ENCODE measurements at regions not wholly inside any gene's neighbourhood (a gene's known extent, or its start where the extent isn't known, plus 50 kb on each side); places are given as distances from the start of the nearest gene placed in this dataset.

DNA sequence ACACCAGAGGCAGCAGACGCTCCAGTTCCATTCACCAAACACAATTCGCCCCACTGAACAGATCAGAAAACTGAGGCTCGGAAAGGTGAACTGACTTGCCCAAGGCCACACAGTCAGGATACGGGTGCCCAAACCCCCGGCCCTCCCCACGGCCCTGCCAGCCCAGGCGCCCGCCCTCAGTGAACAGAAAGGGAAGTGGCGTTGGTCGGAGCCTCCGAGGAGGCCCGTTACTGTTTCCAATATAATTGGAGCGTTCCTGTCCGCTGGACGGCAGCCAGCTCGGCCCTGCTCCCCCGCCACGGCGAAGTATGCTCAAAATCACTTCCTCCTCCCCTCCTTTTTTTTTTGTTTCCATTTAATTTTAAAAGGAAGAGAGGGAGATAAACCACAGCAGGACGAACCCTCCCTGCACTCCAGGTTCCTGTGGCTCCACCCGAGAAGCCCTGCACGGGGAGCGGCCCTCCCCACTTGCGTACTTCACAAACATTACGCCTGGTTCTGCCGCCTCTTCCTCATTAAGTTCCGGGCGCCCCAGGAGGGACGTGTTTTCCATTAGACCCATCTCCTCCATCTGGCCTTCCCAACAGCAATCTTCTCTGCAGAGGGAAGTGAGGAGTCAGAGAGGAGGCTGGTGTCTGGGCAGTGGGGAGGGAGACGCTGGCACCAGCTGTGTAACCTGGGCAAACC, 61.1 kb downstream of the NCOR2 start (continued):
- TF ChIP-seq, protein P1, sequence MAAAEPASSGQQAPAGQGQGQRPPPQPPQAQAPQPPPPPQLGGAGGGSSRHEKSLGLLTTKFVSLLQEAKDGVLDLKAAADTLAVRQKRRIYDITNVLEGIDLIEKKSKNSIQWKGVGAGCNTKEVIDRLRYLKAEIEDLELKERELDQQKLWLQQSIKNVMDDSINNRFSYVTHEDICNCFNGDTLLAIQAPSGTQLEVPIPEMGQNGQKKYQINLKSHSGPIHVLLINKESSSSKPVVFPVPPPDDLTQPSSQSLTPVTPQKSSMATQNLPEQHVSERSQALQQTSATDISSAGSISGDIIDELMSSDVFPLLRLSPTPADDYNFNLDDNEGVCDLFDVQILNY (CRISPR knock-in tag; IDR thresholded peaks at IDR 0.05): no peak
- TF ChIP-seq NFYB (CRISPR knock-in tag; conservative IDR thresholded peaks at IDR 0.05; ENCODE audit: low read depth) (no peak), ZNF423 (CRISPR knock-in tag; IDR thresholded peaks at IDR 0.05) (no peak), ZBTB21 (CRISPR knock-in tag; IDR thresholded peaks at IDR 0.05; ENCODE audit: borderline replicate concordance) (no peak), ZNF232 (CRISPR knock-in tag; IDR thresholded peaks at IDR 0.05) (no peak), GABPB1 (CRISPR knock-in tag; IDR thresholded peaks at IDR 0.05) (no peak)
- TF ChIP-seq, protein P2, sequence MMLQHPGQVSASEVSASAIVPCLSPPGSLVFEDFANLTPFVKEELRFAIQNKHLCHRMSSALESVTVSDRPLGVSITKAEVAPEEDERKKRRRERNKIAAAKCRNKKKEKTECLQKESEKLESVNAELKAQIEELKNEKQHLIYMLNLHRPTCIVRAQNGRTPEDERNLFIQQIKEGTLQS (CRISPR knock-in tag; conservative IDR thresholded peaks at IDR 0.05): no peak

DNA sequence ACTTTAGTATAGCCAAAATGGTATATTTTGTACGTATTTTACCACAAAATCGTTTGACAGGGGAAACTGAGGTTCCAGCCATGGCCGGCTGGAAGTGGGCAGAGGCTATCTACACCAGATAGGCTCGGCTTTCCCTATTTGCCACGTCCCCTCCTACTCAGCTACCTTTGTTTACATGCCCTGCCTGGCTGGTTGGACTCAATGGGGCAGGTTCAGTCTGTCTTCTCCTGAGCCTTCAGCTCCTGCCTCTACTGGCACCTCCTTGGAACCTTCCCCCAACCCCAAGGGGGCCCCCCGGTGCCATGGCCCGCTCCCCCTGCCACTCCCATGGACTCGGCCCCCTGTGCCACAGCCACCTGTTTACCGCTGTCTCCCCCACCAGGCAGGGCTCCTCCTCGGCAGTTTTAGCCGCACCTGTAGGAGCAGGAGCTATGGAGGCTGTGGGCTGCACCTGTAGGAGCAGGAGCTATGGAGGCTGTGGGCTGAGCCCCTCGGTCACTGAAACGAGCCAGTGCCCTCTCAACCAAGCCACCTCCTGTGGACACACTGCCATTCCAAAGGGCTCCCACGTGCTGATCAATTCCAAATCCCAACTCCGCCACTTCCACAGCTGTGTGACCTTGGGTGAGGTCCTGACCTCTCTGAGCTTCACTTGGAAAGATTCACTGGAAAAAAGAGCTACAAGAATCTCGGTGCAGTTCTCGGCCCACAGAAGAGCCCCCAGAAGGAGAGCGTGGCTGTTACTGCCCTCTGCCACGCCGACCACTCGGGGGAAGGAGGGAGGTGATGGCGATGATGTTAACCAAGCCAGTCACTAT, 62.2 kb downstream of the NCOR2 start:
- H3K9me3 Mint-ChIP-seq: no peaks in the 10 kb centered on the region
- ChIA-PET CTCF (interaction anchor here (2.5 kb wide), 1 partner anchor 36 kb away, joined by 8 read pairs; no protein-coding TSS in a partner anchor), POLR2A (interaction anchor here (1.0 kb wide), 1 partner anchor 54 kb away, joined by 3 read pairs; no protein-coding TSS in a partner anchor)
- H3K27me3 Mint-ChIP-seq (ENCODE audit: low read depth): no peaks in the 10 kb centered on the region
- no peak overlapping the region for H3K4me3 Mint-ChIP-seq
- H3K27ac Mint-ChIP-seq: peak overlapping the region; percentile 95
- no peaks in the 10 kb centered on the region for H3K36me3 Mint-ChIP-seq
- DNase-seq (ENCODE audit: low spot score) (no peak), ATAC-seq (no peak)
- TF ChIP-seq, protein P3, sequence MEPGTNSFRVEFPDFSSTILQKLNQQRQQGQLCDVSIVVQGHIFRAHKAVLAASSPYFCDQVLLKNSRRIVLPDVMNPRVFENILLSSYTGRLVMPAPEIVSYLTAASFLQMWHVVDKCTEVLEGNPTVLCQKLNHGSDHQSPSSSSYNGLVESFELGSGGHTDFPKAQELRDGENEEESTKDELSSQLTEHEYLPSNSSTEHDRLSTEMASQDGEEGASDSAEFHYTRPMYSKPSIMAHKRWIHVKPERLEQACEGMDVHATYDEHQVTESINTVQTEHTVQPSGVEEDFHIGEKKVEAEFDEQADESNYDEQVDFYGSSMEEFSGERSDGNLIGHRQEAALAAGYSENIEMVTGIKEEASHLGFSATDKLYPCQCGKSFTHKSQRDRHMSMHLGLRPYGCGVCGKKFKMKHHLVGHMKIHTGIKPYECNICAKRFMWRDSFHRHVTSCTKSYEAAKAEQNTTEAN (CRISPR knock-in tag; IDR thresholded peaks at IDR 0.05): no peak
- TF ChIP-seq NR2C2 (CRISPR knock-in tag; IDR thresholded peaks at IDR 0.05): no peak
- TF ChIP-seq, protein P4, sequence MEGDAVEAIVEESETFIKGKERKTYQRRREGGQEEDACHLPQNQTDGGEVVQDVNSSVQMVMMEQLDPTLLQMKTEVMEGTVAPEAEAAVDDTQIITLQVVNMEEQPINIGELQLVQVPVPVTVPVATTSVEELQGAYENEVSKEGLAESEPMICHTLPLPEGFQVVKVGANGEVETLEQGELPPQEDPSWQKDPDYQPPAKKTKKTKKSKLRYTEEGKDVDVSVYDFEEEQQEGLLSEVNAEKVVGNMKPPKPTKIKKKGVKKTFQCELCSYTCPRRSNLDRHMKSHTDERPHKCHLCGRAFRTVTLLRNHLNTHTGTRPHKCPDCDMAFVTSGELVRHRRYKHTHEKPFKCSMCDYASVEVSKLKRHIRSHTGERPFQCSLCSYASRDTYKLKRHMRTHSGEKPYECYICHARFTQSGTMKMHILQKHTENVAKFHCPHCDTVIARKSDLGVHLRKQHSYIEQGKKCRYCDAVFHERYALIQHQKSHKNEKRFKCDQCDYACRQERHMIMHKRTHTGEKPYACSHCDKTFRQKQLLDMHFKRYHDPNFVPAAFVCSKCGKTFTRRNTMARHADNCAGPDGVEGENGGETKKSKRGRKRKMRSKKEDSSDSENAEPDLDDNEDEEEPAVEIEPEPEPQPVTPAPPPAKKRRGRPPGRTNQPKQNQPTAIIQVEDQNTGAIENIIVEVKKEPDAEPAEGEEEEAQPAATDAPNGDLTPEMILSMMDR (IDR thresholded peaks at IDR 0.05): no peak
- peaks cover 92% of the 10 kb centered on the region for H3K4me1 Mint-ChIP-seq

DNA sequence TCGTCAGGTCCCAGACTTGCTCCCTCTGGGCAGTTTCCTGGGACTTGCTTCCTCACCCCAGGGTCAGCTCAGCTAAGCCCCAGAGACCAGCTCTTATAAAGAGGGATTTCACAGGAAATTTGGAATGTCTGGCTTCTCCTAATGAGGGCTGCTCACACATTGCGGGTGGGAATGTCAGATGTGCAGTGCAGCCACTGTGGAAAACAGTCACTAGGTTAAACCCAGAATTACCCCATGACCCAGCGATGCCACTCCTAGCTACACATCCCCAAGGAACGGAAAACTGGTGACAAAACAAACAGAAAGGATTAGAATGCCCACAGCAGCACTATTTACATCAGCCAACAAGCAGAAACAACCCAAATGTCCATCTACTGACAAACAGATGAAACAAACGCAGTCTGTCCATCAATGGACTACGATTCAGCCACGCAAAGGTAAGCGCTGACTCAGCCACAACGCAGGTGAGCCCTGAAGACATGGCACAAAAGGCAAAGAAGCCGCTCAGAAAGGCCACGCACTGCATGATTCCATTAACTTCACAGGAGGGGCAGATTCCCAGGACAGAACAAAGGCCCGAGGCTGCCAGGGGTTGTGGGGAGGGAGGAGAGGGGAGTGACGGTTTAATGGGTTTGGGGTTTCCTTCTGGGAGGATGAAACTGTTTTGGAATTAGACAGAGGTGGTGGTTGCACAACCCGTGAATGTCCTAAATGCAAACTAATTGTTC, 63.0 kb downstream of the NCOR2 start:
- DNase-seq (ENCODE audit: low spot score) (no peak), ATAC-seq (peak; percentile 4; the same call in 1 of the 2 replicates)
- H3K9me3 Mint-ChIP-seq: no peaks in the 10 kb centered on the region
- POLR2A ChIA-PET: interaction anchor here (0.6 to 1.0 kb wide), 2 partner anchors 53 to 572 kb away, joined by 3 to 7 read pairs; no protein-coding TSS in a partner anchor
- H3K4me1 Mint-ChIP-seq: peaks cover 90% of the 10 kb centered on the region
- H3K27ac Mint-ChIP-seq: peak overlapping the region; percentile 85
- H3K27me3 Mint-ChIP-seq (ENCODE audit: low read depth): no peaks in the 10 kb centered on the region
- H3K4me3 Mint-ChIP-seq: no peak overlapping the region
- CTCF ChIA-PET: interaction anchor here (1.0 to 2.5 kb wide), 2 partner anchors 35 to 105 kb away, joined by 3 to 8 read pairs; no protein-coding TSS in a partner anchor
- H3K36me3 Mint-ChIP-seq: no peaks in the 10 kb centered on the region
- no peak for TF ChIP-seq IRF2 (CRISPR knock-in tag; IDR thresholded peaks at IDR 0.05; ENCODE audit: borderline replicate concordance, low read depth)
- TF ChIP-seq, protein P5, sequence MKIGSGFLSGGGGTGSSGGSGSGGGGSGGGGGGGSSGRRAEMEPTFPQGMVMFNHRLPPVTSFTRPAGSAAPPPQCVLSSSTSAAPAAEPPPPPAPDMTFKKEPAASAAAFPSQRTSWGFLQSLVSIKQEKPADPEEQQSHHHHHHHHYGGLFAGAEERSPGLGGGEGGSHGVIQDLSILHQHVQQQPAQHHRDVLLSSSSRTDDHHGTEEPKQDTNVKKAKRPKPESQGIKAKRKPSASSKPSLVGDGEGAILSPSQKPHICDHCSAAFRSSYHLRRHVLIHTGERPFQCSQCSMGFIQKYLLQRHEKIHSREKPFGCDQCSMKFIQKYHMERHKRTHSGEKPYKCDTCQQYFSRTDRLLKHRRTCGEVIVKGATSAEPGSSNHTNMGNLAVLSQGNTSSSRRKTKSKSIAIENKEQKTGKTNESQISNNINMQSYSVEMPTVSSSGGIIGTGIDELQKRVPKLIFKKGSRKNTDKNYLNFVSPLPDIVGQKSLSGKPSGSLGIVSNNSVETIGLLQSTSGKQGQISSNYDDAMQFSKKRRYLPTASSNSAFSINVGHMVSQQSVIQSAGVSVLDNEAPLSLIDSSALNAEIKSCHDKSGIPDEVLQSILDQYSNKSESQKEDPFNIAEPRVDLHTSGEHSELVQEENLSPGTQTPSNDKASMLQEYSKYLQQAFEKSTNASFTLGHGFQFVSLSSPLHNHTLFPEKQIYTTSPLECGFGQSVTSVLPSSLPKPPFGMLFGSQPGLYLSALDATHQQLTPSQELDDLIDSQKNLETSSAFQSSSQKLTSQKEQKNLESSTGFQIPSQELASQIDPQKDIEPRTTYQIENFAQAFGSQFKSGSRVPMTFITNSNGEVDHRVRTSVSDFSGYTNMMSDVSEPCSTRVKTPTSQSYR (CRISPR knock-in tag; IDR thresholded peaks at IDR 0.05): no peak
- no peak for TF ChIP-seq NFATC4 (CRISPR knock-in tag; IDR thresholded peaks at IDR 0.05)
- no peak for TF ChIP-seq NFYB (CRISPR knock-in tag; conservative IDR thresholded peaks at IDR 0.05; ENCODE audit: low read depth)
- TF ChIP-seq ZNF263 (CRISPR knock-in tag; IDR thresholded peaks at IDR 0.05; ENCODE audit: low read depth): no peak
- TF ChIP-seq ESRRA (CRISPR knock-in tag; IDR thresholded peaks at IDR 0.05; ENCODE audit: borderline replicate concordance): no peak
- TF ChIP-seq, protein P1 (CRISPR knock-in tag; IDR thresholded peaks at IDR 0.05): no peak
- no peak for TF ChIP-seq CBFB (CRISPR knock-in tag; IDR thresholded peaks at IDR 0.05; ENCODE audit: low read depth)
- TF ChIP-seq, protein P6, sequence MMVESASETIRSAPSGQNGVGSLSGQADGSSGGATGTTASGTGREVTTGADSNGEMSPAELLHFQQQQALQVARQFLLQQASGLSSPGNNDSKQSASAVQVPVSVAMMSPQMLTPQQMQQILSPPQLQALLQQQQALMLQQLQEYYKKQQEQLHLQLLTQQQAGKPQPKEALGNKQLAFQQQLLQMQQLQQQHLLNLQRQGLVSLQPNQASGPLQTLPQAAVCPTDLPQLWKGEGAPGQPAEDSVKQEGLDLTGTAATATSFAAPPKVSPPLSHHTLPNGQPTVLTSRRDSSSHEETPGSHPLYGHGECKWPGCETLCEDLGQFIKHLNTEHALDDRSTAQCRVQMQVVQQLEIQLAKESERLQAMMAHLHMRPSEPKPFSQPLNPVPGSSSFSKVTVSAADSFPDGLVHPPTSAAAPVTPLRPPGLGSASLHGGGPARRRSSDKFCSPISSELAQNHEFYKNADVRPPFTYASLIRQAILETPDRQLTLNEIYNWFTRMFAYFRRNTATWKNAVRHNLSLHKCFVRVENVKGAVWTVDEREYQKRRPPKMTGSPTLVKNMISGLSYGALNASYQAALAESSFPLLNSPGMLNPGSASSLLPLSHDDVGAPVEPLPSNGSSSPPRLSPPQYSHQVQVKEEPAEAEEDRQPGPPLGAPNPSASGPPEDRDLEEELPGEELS (CRISPR knock-in tag; IDR thresholded peaks at IDR 0.05): no peak
- TF ChIP-seq ZNF396 (CRISPR knock-in tag; IDR thresholded peaks at IDR 0.05; ENCODE audit: borderline replicate concordance): no peak

Measured in WTC11 (cell line).